ENCODE measurements at regions not wholly inside any gene's neighbourhood (a gene's known extent, or its start where the extent isn't known, plus 50 kb on each side); places are given as distances from the start of the nearest gene placed in this dataset.

- TF ChIP-seq CTCF (IDR thresholded peaks at IDR 0.05) (no peak), POLR2A (IDR thresholded peaks at IDR 0.05) (no peak)
Observed at GRCh38 chr1:80153762-80154161, 1147.2 kb upstream of the ADGRL4 start.
